Astrocyte (in vitro differentiated cells and primary cell): ENCODE measurements at regions not wholly inside any gene's neighbourhood (a gene's known extent, or its start where the extent isn't known, plus 50 kb on each side); places are given as distances from the start of the nearest gene placed in this dataset.

Source experiments
- DNase-seq: peaks from one replicate; pipeline ENCODE4 v3.0.0-alpha.2; 2010; ENCODE audit warnings: low read depth
- FAIRE-seq: peaks from 2 replicates; lab custom pipeline; 2011; peaks lifted over from hg19 to GRCh38; lab: Jason Lieb, UNC
- H2AFZ ChIP-seq: 2 replicates; pipeline ENCODE4 v1.6.0; 2012; ENCODE audit warnings: low read depth, low read length, inconsistent platforms
- H3K27ac ChIP-seq: 2 replicates; pipeline ENCODE4 v1.5.1; 2011; ENCODE audit warnings: low read depth, low read length, inconsistent platforms
- H3K27me3 ChIP-seq: 2 replicates; pipeline ENCODE4 v1.6.0; 2011; ENCODE audit warnings: low read length, inconsistent platforms; ENCODE audit not compliant: insufficient read depth
- H3K36me3 ChIP-seq: 2 replicates; pipeline ENCODE4 v1.5.1; 2011; ENCODE audit warnings: low read length, inconsistent platforms; ENCODE audit not compliant: insufficient read depth
- H3K4me1 ChIP-seq: 2 replicates; pipeline ENCODE4 v1.5.1; 2011; ENCODE audit warnings: low read length, inconsistent platforms; ENCODE audit not compliant: insufficient read depth
- H3K4me2 ChIP-seq: 2 replicates; pipeline ENCODE4 v1.6.0; 2012; ENCODE audit warnings: low read length, inconsistent platforms
- H3K4me3 ChIP-seq: 2 replicates; pipeline ENCODE4 v1.5.1; 2011; ENCODE audit warnings: low read depth, mild to moderate bottlenecking, low read length, inconsistent platforms; ENCODE audit not compliant: insufficient read depth
- H3K79me2 ChIP-seq: 2 replicates; pipeline ENCODE4 v1.6.0; 2012; ENCODE audit warnings: mild to moderate bottlenecking, low read length, inconsistent platforms; ENCODE audit not compliant: insufficient read depth
- H3K9ac ChIP-seq: 2 replicates; pipeline ENCODE4 v1.6.0; 2012; ENCODE audit warnings: mild to moderate bottlenecking, low read length, inconsistent platforms
- H3K9me3 ChIP-seq: 2 replicates; pipeline ENCODE4 v1.5.1; 2012; ENCODE audit warnings: low read depth, mild to moderate bottlenecking, low read length, inconsistent platforms; ENCODE audit not compliant: insufficient read depth
- H4K20me1 ChIP-seq: 2 replicates; pipeline ENCODE4 v1.6.0; 2012; ENCODE audit warnings: low read length, inconsistent platforms; ENCODE audit not compliant: insufficient read depth
- H3K27ac Mint-ChIP-seq: one replicate; pipeline ENCODE4 v1.8.0; 2021; ENCODE audit warnings: mild to moderate bottlenecking, mixed read lengths; ENCODE audit not compliant: unreplicated experiment
- H3K27me3 Mint-ChIP-seq: one replicate; pipeline ENCODE4 v1.8.0; 2021; ENCODE audit warnings: low read depth, mixed read lengths; ENCODE audit not compliant: unreplicated experiment
- H3K36me3 Mint-ChIP-seq: one replicate; pipeline ENCODE4 v1.8.0; 2021; ENCODE audit warnings: low read depth, mixed read lengths; ENCODE audit not compliant: unreplicated experiment
- H3K4me1 Mint-ChIP-seq: one replicate; pipeline ENCODE4 v1.8.0; 2021; ENCODE audit warnings: low read depth, mixed read lengths; ENCODE audit not compliant: unreplicated experiment
- H3K4me3 Mint-ChIP-seq: one replicate; pipeline ENCODE4 v1.8.0; 2021; ENCODE audit warnings: mild to moderate bottlenecking, moderate library complexity, mixed read lengths; ENCODE audit not compliant: unreplicated experiment
- H3K9me3 Mint-ChIP-seq: one replicate; pipeline ENCODE4 v1.8.0; 2021; ENCODE audit warnings: mild to moderate bottlenecking, mixed read lengths; ENCODE audit not compliant: unreplicated experiment
- CTCF ChIP-seq: IDR thresholded peaks from 2 replicates; pipeline ENCODE4 v1.5.1; 2011; ENCODE audit warnings: low read depth, mild to moderate bottlenecking, inconsistent platforms, low read length, moderate library complexity; ENCODE audit not compliant: insufficient read depth
- EZH2 ChIP-seq: IDR thresholded peaks from 2 replicates; pipeline ENCODE4 v1.6.1; 2012; ENCODE audit warnings: mild to moderate bottlenecking, low read length, inconsistent platforms; ENCODE audit not compliant: insufficient read depth

GRCh38 chr10:33506391-33506790, 171.9 kb upstream of the NRP1 start:
- DNase-seq (peak; percentile 11), FAIRE-seq (no peak)
- Mint-ChIP-seq H3K27me3 (peaks cover 2% of the 10 kb centered on the region), H3K27ac (no peak overlapping the region), H3K4me3 (no peak overlapping the region), H3K9me3 (peaks cover 12% of the 10 kb centered on the region), H3K4me1 (peaks cover 12% of the 10 kb centered on the region), H3K36me3 (peaks cover 5% of the 10 kb centered on the region)
- H3K36me3 ChIP-seq = no peaks in the 10 kb centered on the region
- H3K79me2 ChIP-seq = no peaks in the 10 kb centered on the region
- no peaks in the 10 kb centered on the region for H3K27me3 ChIP-seq
- no peaks in the 10 kb centered on the region for H3K9me3 ChIP-seq
- H4K20me1 ChIP-seq = no peaks in the 10 kb centered on the region
- H3K9ac ChIP-seq = no peak overlapping the region
- H3K4me1 ChIP-seq = peaks cover 21% of the 10 kb centered on the region
- H3K27ac ChIP-seq = no peak overlapping the region
- TF ChIP-seq EZH2 (no peak), CTCF (no peak)
- H3K4me3 ChIP-seq = no peak overlapping the region
- no peak overlapping the region for H3K4me2 ChIP-seq
- H2AFZ ChIP-seq = no peak overlapping the region

- H3K4me3 ChIP-seq = no peak overlapping the region
- no peak for DNase-seq
- no peak overlapping the region for H3K4me3 Mint-ChIP-seq
- peaks cover 6% of the 10 kb centered on the region for H3K36me3 Mint-ChIP-seq
- no peaks in the 10 kb centered on the region for H3K4me1 ChIP-seq
- no peak overlapping the region for H3K9ac ChIP-seq
- H4K20me1 ChIP-seq = no peaks in the 10 kb centered on the region
- no peaks in the 10 kb centered on the region for H3K27me3 ChIP-seq
- TF ChIP-seq EZH2 = no peak
- TF ChIP-seq CTCF = no peak
- H3K27ac Mint-ChIP-seq = no peak overlapping the region
- H3K9me3 ChIP-seq = no peaks in the 10 kb centered on the region
- no peak overlapping the region for H3K4me2 ChIP-seq
- peaks cover 13% of the 10 kb centered on the region for H3K9me3 Mint-ChIP-seq
- FAIRE-seq = no peak
- H3K27me3 Mint-ChIP-seq = peaks cover 10% of the 10 kb centered on the region
- no peak overlapping the region for H2AFZ ChIP-seq
- H3K4me1 Mint-ChIP-seq = no peaks in the 10 kb centered on the region
- no peak overlapping the region for H3K27ac ChIP-seq
- no peaks in the 10 kb centered on the region for H3K79me2 ChIP-seq
- H3K36me3 ChIP-seq = no peaks in the 10 kb centered on the region
Measured at GRCh38 chr10:33501161-33501560, 166.7 kb upstream of the NRP1 start.

GRCh38 chr10:33498391-33498891, 164.0 kb upstream of the NRP1 start:
- Mint-ChIP-seq H3K27ac (no peak overlapping the region), H3K4me3 (no peak overlapping the region), H3K36me3 (peaks cover 6% of the 10 kb centered on the region), H3K4me1 (no peaks in the 10 kb centered on the region), H3K9me3 (peaks cover 9% of the 10 kb centered on the region), H3K27me3 (peaks cover 10% of the 10 kb centered on the region)
- Histone ChIP-seq H3K4me1 (no peaks in the 10 kb centered on the region), H3K27ac (no peak overlapping the region), H4K20me1 (no peaks in the 10 kb centered on the region), H3K4me2 (no peak overlapping the region), H3K4me3 (no peak overlapping the region), H2AFZ (no peak overlapping the region), H3K79me2 (no peaks in the 10 kb centered on the region), H3K27me3 (no peaks in the 10 kb centered on the region), H3K36me3 (no peaks in the 10 kb centered on the region), H3K9ac (no peak overlapping the region), H3K9me3 (no peaks in the 10 kb centered on the region)
- TF ChIP-seq EZH2 (no peak), CTCF (no peak)
- DNase-seq = no peak
- no peak for FAIRE-seq
